ENCODE measurements at regions not wholly inside any gene's neighbourhood (a gene's known extent, or its start where the extent isn't known, plus 50 kb on each side); places are given as distances from the start of the nearest gene placed in this dataset.

- TF ChIP-seq POLR2AphosphoS5 (IDR thresholded peaks at IDR 0.05; ENCODE audit: low read depth) (no peak), REST (IDR thresholded peaks at IDR 0.05; ENCODE audit: insufficient replicate concordance, low read depth) (no peak), SPI1 (IDR thresholded peaks at IDR 0.05; ENCODE audit: borderline replicate concordance, low read depth) (no peak), GABPA (IDR thresholded peaks at IDR 0.05; ENCODE audit: low read depth) (no peak)
- TF ChIP-seq, protein P1, sequence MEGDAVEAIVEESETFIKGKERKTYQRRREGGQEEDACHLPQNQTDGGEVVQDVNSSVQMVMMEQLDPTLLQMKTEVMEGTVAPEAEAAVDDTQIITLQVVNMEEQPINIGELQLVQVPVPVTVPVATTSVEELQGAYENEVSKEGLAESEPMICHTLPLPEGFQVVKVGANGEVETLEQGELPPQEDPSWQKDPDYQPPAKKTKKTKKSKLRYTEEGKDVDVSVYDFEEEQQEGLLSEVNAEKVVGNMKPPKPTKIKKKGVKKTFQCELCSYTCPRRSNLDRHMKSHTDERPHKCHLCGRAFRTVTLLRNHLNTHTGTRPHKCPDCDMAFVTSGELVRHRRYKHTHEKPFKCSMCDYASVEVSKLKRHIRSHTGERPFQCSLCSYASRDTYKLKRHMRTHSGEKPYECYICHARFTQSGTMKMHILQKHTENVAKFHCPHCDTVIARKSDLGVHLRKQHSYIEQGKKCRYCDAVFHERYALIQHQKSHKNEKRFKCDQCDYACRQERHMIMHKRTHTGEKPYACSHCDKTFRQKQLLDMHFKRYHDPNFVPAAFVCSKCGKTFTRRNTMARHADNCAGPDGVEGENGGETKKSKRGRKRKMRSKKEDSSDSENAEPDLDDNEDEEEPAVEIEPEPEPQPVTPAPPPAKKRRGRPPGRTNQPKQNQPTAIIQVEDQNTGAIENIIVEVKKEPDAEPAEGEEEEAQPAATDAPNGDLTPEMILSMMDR (IDR thresholded peaks at IDR 0.05; ENCODE audit: insufficient read depth, low read length): no peak
Observed at GRCh38 chr16:51753467-51754127, 602.5 kb upstream of the SALL1 start.

Measured in HL-60 (cell line).